ENCODE measurements at regions not wholly inside any gene's neighbourhood (a gene's known extent, or its start where the extent isn't known, plus 50 kb on each side); places are given as distances from the start of the nearest gene placed in this dataset.

GRCh38 chr10:14468023-14468441 is 137.3 kb upstream of the FRMD4A start:
- ChIA-PET POLR2A (no interaction called here), CTCF (no interaction called here)
- DNase-seq (ENCODE audit: low read depth, low spot score) = no peak
- TF ChIP-seq, protein P1, sequence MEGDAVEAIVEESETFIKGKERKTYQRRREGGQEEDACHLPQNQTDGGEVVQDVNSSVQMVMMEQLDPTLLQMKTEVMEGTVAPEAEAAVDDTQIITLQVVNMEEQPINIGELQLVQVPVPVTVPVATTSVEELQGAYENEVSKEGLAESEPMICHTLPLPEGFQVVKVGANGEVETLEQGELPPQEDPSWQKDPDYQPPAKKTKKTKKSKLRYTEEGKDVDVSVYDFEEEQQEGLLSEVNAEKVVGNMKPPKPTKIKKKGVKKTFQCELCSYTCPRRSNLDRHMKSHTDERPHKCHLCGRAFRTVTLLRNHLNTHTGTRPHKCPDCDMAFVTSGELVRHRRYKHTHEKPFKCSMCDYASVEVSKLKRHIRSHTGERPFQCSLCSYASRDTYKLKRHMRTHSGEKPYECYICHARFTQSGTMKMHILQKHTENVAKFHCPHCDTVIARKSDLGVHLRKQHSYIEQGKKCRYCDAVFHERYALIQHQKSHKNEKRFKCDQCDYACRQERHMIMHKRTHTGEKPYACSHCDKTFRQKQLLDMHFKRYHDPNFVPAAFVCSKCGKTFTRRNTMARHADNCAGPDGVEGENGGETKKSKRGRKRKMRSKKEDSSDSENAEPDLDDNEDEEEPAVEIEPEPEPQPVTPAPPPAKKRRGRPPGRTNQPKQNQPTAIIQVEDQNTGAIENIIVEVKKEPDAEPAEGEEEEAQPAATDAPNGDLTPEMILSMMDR (IDR thresholded peaks at IDR 0.05; ENCODE audit: insufficient read depth, low read length, missing control alignments) = no peak
- H3K4me3 ChIP-seq (ENCODE audit: low read depth, low read length) = no peak overlapping the region

GRCh38 chr10:14466257-14466656 is 135.5 kb upstream of the FRMD4A start:
- ChIA-PET CTCF (no interaction called here), POLR2A (no interaction called here)
- TF ChIP-seq, protein P1 (IDR thresholded peaks at IDR 0.05; ENCODE audit: insufficient read depth, low read length, missing control alignments) = no peak
- DNase-seq (ENCODE audit: low read depth, low spot score) = no peak
- no peak overlapping the region for H3K4me3 ChIP-seq (ENCODE audit: low read depth, low read length)

DNA sequence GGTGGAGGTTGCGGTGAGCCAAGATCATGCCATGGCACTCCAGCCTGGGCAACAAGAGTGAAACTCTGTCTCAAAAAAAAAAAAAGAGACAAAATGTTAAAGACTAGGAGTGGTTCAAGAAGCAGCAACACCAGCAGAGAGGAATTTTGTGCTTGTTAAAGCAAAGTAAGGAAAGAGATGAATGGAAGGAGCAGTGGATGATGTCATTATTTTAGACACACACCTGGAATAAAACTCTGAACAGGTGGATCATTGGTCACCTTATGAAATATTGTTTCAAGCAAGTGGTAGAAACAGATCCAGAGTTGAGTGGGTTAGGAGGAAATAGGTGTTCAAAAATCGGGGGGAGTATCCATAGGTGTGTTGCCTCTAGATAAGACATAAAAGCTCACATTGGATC is 129.7 kb upstream of the FRMD4A start:
- TF ChIP-seq, protein P1 (IDR thresholded peaks at IDR 0.05; ENCODE audit: insufficient read depth, low read length, missing control alignments) = no peak
- ChIA-PET CTCF (interaction anchor here (1.4 kb wide), 1 partner anchor 17 kb away, joined by 4 read pairs; no protein-coding TSS in a partner anchor), POLR2A (no interaction called here)
- DNase-seq (ENCODE audit: low read depth, low spot score) = no peak
- no peak overlapping the region for H3K4me3 ChIP-seq (ENCODE audit: low read depth, low read length)

- ChIA-PET POLR2A (no interaction called here), CTCF (no interaction called here)
- DNase-seq (ENCODE audit: low read depth, low spot score) = no peak
- TF ChIP-seq, protein P1 (IDR thresholded peaks at IDR 0.05; ENCODE audit: insufficient read depth, low read length, missing control alignments) = no peak
- H3K4me3 ChIP-seq (ENCODE audit: low read depth, low read length) = no peak overlapping the region
Measured at GRCh38 chr10:14459665-14460064, 128.9 kb upstream of the FRMD4A start.

GRCh38 chr10:14456870-14457266 is 126.1 kb upstream of the FRMD4A start:
- ChIA-PET POLR2A (no interaction called here), CTCF (no interaction called here)
- H3K4me3 ChIP-seq (ENCODE audit: low read depth, low read length) = no peak overlapping the region
- DNase-seq (ENCODE audit: low read depth, low spot score) = no peak
- TF ChIP-seq, protein P1 (IDR thresholded peaks at IDR 0.05; ENCODE audit: insufficient read depth, low read length, missing control alignments) = no peak

GRCh38 chr10:14456218-14456869 is 125.6 kb upstream of the FRMD4A start:
- H3K4me3 ChIP-seq (ENCODE audit: low read depth, low read length) = no peak overlapping the region
- TF ChIP-seq, protein P1 (IDR thresholded peaks at IDR 0.05; ENCODE audit: insufficient read depth, low read length, missing control alignments) = no peak
- DNase-seq (ENCODE audit: low read depth, low spot score) = no peak
- ChIA-PET CTCF (no interaction called here), POLR2A (no interaction called here)
